Right cardiac atrium (tissue), 5 donors: ENCODE measurements at regions not wholly inside any gene's neighbourhood (a gene's known extent, or its start where the extent isn't known, plus 50 kb on each side); places are given as distances from the start of the nearest gene placed in this dataset.

Source experiments
- ATAC-seq, 2 donors: fragments of 200-7000 bp; cut with Tn5 transposase; one replicate each; pipeline versions ENCODE4 v1.8.0 to v1.9.1; 2020; ENCODE audit warnings: moderate library complexity in 2 of 2, mild to moderate bottlenecking in 1 of 2
- DNase-seq, 3 donors: peaks; one replicate each; pipeline ENCODE4 v3.0.0-alpha.2; 2020
- H3K27ac ChIP-seq: one replicate; pipeline ENCODE4 v1.5.1; 2013; ENCODE audit warnings: mild to moderate bottlenecking, low read length, control low read depth, moderate library complexity
- H3K27me3 ChIP-seq: one replicate; pipeline ENCODE4 v1.6.1; 2013; ENCODE audit not compliant: control insufficient read depth, insufficient read depth
- H3K4me1 ChIP-seq: one replicate; pipeline ENCODE4 v1.6.1; 2013; ENCODE audit warnings: low read length; ENCODE audit not compliant: control insufficient read depth, insufficient read depth
- H3K4me3 ChIP-seq: one replicate; pipeline ENCODE4 v1.5.1; 2013; ENCODE audit warnings: low read length, control low read depth
- H3K9me3 ChIP-seq: one replicate; pipeline ENCODE4 v1.6.1; 2013; ENCODE audit warnings: low read length; ENCODE audit not compliant: control insufficient read depth
- WGBS: extraction: QIAGEN DNeasy Blood & Tissue Kit; methylation state at CpG from one replicate; pipeline ENCODE4 v1.1.7; 2013; 5-methylcytosine and 5-hydroxymethylcytosine counted together
- intact Hi-C, 4 donors: fragments of 100-400 bp; cut with DNase I; formaldehyde crosslinking; loops; one replicate each; pipeline versions ENCODE4 v1.11.0 to v1.14.0; 2022 to 2023
- donor health status: healthy with polysubstance abuse.
- donor health status: DM: no; HTN: yes; CAD: no.
- donor health status: DM: no; HTN: no; CAD: no.
- donor health status: DM: no; HTN: yes; CAD: no; lungs with severe emphysema.
- donor health status: DM: yes; HTN: yes; CAD: no.

GRCh38 chr20:21995461-21995860, 290.0 kb downstream of the PAX1 start:
- no peaks in the 10 kb centered on the region for H3K27me3 ChIP-seq
- H3K4me1 ChIP-seq, result no peaks in the 10 kb centered on the region
- intact Hi-C loops, result no loop called here
- WGBS, result 66% methylated on average over 2 of the region's 2 CpGs
- H3K4me3 ChIP-seq, result no peak overlapping the region
- ATAC-seq, result no peak
- no peak for DNase-seq
- no peaks in the 10 kb centered on the region for H3K9me3 ChIP-seq
- H3K27ac ChIP-seq, result no peak overlapping the region

GRCh38 chr20:21994203-21994602, 288.7 kb downstream of the PAX1 start:
- 80% methylated on average over 2 of the region's 2 CpGs for WGBS
- intact Hi-C loops, result no loop called here
- no peaks in the 10 kb centered on the region for H3K9me3 ChIP-seq
- ATAC-seq (no peak), DNase-seq (no peak)
- no peak overlapping the region for H3K4me3 ChIP-seq
- H3K27me3 ChIP-seq, result no peaks in the 10 kb centered on the region
- no peak overlapping the region for H3K27ac ChIP-seq
- H3K4me1 ChIP-seq, result no peaks in the 10 kb centered on the region

GRCh38 chr20:21982559-21982958, 277.1 kb downstream of the PAX1 start:
- ATAC-seq (peak in 1 of 2 donors; percentile 24), DNase-seq (no peak)
- H3K9me3 ChIP-seq, result no peaks in the 10 kb centered on the region
- 56% methylated on average over 3 of the region's 3 CpGs for WGBS
- intact Hi-C loops, result no loop called here
- no peak overlapping the region for H3K4me3 ChIP-seq
- H3K27ac ChIP-seq, result no peak overlapping the region
- H3K4me1 ChIP-seq, result no peaks in the 10 kb centered on the region
- H3K27me3 ChIP-seq, result no peaks in the 10 kb centered on the region

DNA sequence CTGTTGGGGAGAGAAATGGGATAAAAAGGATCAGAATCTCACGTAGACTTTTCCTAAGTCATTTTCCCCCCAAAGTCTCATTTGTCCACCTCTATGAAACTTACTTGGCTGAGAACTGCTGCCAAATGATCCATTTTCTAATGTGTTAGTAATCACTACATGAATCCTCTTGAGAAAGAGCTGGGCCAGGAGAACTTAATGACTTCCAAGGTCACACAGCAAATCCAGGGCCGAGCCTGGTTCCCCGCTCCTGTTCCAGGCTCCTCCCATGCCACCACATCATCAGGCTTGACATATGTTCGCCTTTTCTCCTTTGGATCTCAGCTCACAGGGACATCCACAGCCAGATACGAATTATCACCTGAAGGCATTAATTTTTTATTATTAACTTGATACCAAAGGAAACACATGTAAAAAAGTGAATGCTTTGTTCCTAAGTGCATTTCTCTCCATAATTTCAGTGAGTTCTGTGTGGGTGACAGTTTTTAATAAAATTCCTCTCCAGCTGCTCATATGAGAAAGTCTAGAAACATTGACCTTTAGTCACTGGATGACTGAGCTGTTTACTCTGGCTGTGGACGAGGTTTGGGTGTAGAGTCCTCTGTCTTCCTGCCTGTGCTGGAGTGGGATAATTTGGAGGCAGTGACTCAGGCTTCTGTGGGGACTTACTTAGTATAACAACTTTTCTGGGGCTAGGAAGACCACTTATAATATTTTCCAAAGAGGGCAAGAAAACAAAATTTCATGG, 276.3 kb downstream of the PAX1 start:
- no peak overlapping the region for H3K4me3 ChIP-seq
- no peak overlapping the region for H3K27ac ChIP-seq
- H3K9me3 ChIP-seq, result no peaks in the 10 kb centered on the region
- ATAC-seq (peak; percentile 91 to 98), DNase-seq (peak in 2 of 3 donors; percentile 41 to 68)
- no peaks in the 10 kb centered on the region for H3K4me1 ChIP-seq
- 53% methylated on average over 6 of the region's 6 CpGs for WGBS
- intact Hi-C loops, result no loop called here
- no peaks in the 10 kb centered on the region for H3K27me3 ChIP-seq

DNA sequence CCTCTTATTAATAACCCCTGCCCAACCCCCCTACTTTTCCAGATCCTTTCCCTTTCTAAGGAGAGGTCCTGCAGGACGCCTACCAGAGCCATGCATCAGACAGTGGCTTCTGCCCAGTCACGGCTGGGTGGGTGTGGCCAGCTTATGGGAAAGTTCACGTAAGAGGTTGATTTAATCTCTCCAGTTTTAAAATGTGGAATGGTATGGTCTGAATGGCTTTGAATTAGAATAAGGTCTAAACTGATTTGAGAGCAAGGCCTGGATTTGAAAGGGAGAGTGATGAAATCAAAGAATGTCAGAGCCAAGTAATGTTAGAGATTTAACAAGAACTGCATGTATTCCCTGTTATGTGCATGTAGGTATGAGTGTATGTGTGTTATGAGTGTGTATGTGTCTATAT, 275.7 kb downstream of the PAX1 start:
- Histone ChIP-seq H3K27ac (no peak overlapping the region), H3K9me3 (no peaks in the 10 kb centered on the region), H3K4me1 (no peaks in the 10 kb centered on the region), H3K4me3 (no peak overlapping the region), H3K27me3 (no peaks in the 10 kb centered on the region)
- 56% methylated on average over 3 of the region's 3 CpGs for WGBS
- ATAC-seq (peak in 1 of 2 donors; percentile 27), DNase-seq (peak in 2 of 3 donors; percentile 25 to 44)
- intact Hi-C loops, result no loop called here

DNA sequence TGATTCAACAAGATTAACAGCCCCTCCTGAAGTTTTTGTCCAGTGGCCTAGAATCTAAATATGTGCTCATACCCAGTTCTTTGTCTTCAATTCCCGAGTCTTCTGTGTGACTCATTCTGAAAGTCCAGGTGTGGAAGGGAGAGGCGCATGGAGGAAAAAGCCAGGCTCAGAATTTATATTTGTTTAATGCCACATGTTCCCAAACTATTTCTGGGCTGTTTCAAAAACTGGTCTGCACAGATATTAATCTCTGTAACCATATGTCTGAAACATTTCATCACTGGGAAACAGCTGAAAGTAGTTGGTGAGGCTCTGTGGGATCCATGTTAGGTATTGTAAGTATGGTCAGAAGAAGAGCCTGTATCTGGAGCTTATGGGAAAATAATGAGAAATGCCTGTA, 266.0 kb downstream of the PAX1 start:
- Histone ChIP-seq H3K4me3 (no peak overlapping the region), H3K9me3 (no peaks in the 10 kb centered on the region), H3K4me1 (no peaks in the 10 kb centered on the region), H3K27ac (no peak overlapping the region), H3K27me3 (no peaks in the 10 kb centered on the region)
- 84% methylated on average over 2 of the region's 2 CpGs for WGBS
- DNase-seq, result no peak
- intact Hi-C loops, result no loop called here
- no peak for ATAC-seq

- no peaks in the 10 kb centered on the region for H3K27me3 ChIP-seq
- intact Hi-C loops, result no loop called here
- H3K4me3 ChIP-seq, result no peak overlapping the region
- H3K4me1 ChIP-seq, result no peaks in the 10 kb centered on the region
- H3K27ac ChIP-seq, result no peak overlapping the region
- ATAC-seq (no peak), DNase-seq (no peak)
- H3K9me3 ChIP-seq, result no peaks in the 10 kb centered on the region
These were observed 263.0 kb downstream of the PAX1 start for GRCh38 chr20:21968486-21968885.

- Histone ChIP-seq H3K4me3 (no peak overlapping the region), H3K9me3 (no peaks in the 10 kb centered on the region), H3K27ac (no peak overlapping the region), H3K4me1 (no peaks in the 10 kb centered on the region), H3K27me3 (no peaks in the 10 kb centered on the region)
- ATAC-seq, result no peak
- DNase-seq, result no peak
- 63% methylated on average over 5 of the region's 5 CpGs for WGBS
- intact Hi-C loops, result no loop called here
These were observed 262.0 kb downstream of the PAX1 start for GRCh38 chr20:21967481-21967880.

DNA sequence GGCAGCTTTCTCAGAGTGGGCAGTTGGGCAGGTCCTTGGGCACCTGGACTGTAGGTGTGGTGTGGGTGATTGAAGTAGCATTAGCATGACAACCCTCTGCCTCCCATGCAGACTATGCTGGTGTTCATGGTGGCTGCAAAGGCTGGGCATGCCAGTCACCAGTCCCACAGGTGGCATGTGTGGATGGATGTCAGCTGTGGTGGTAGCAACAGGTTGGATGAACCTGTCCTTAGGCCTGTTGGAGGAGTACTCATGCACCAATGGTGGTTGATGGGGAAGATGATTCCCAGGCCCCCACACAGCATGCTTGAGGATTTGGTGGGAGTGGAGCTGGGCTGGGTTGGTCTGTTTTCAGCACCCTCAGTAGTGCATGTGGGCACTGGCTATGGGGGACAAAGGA, 251.1 kb downstream of the PAX1 start:
- no peak for ATAC-seq
- no peak overlapping the region for H3K4me3 ChIP-seq
- no peak overlapping the region for H3K27ac ChIP-seq
- intact Hi-C loops, result no loop called here
- no peak for DNase-seq
- H3K4me1 ChIP-seq, result no peaks in the 10 kb centered on the region
- H3K9me3 ChIP-seq, result no peaks in the 10 kb centered on the region
- H3K27me3 ChIP-seq, result no peaks in the 10 kb centered on the region

- no peak overlapping the region for H3K4me3 ChIP-seq
- no peak overlapping the region for H3K27ac ChIP-seq
- ATAC-seq, result no peak
- no peak for DNase-seq
- H3K9me3 ChIP-seq, result no peaks in the 10 kb centered on the region
- no peaks in the 10 kb centered on the region for H3K4me1 ChIP-seq
- 47% methylated on average over 2 of the region's 2 CpGs for WGBS
- H3K27me3 ChIP-seq, result no peaks in the 10 kb centered on the region
- intact Hi-C loops, result no loop called here
These were observed 241.9 kb downstream of the PAX1 start for GRCh38 chr20:21947406-21947805.

DNA sequence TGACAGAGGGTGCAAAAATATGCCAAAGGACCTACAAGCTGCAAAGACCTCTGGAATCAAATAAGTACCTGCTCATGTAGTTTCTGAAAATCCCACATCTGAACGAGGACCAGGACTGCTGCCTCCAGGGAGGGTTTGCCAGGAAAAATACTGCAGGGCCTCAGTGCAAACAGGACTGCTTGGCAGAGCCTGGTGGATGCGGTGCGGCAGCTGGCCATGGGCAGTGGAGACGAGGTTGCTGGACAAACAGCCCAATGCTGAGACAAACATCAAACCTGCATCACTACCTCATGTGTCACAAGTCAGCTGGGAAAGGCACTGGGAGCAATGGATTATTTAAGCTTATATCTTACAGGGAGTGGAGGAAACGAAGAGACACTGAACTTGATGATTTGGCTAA, 238.8 kb downstream of the PAX1 start:
- Histone ChIP-seq H3K27me3 (no peaks in the 10 kb centered on the region), H3K27ac (no peak overlapping the region), H3K9me3 (no peaks in the 10 kb centered on the region), H3K4me1 (no peaks in the 10 kb centered on the region), H3K4me3 (no peak overlapping the region)
- intact Hi-C loops, result no loop called here
- 74% methylated on average over 5 of the region's 5 CpGs for WGBS
- DNase-seq (no peak), ATAC-seq (no peak)
